ENCODE measurements at regions not wholly inside any gene's neighbourhood (a gene's known extent, or its start where the extent isn't known, plus 50 kb on each side); places are given as distances from the start of the nearest gene placed in this dataset.
"Not testable (repeated sequence)": the region's sequence is repeated elsewhere in the genome, so short reads cannot be mapped to it uniquely, and the experiment has no call there.

GRCh38 chr21:19123525-19123924 is 719.9 kb upstream of the TMPRSS15 start:
- H3K9me3 ChIP-seq (replicated peaks): no peaks in the 10 kb centered on the region
- H3K27ac ChIP-seq: no peak overlapping the region
- no peaks in the 10 kb centered on the region for H3K27me3 ChIP-seq
- no peaks in the 10 kb centered on the region for H3K36me3 ChIP-seq
- no peak overlapping the region for H3K4me3 ChIP-seq
- H3K4me1 ChIP-seq: no peaks in the 10 kb centered on the region
- no peak for DNase-seq

GRCh38 chr21:19124691-19125090 is 721.1 kb upstream of the TMPRSS15 start:
- H3K4me1 ChIP-seq: no peaks in the 10 kb centered on the region
- no peaks in the 10 kb centered on the region for H3K27me3 ChIP-seq
- H3K27ac ChIP-seq: no peak overlapping the region
- no peaks in the 10 kb centered on the region for H3K9me3 ChIP-seq (replicated peaks)
- no peaks in the 10 kb centered on the region for H3K36me3 ChIP-seq
- no peak overlapping the region for H3K4me3 ChIP-seq
- DNase-seq: no peak

DNA sequence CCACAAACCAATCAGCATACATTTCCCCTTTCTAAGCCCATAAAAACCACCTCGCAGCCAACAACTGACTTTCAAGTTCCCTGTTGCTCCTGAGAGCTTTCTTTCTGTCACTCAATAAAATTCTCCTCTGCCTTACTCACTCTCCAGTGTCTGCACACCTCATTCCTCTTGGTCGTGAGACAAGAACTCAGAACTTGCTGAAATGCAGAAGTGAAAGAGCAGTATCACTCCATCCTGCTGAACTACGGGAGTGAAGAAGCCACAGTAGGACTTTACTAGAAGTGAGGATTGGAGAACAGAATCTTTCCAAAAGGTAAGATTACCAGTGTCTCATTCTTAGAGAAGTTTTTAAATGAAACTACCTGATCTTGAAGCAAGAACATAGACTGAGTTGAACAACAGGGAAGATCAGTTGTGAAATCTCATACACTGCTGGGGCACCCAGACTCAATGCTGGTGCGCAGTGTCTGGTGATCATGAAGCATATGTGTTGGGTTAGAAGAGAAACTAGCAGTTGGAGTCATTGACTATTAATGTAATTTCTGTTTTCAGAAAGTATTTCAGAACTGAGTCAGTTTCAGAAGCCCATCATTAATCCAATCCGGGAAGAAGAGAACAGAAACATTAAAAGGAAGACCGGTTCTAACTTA is 726.9 kb upstream of the TMPRSS15 start:
- Histone ChIP-seq H3K4me3 (no peak overlapping the region), H3K4me1 (no peaks in the 10 kb centered on the region), H3K27ac (no peak overlapping the region), H3K27me3 (no peaks in the 10 kb centered on the region), H3K9me3 (replicated peaks) (no peaks in the 10 kb centered on the region), H3K36me3 (no peaks in the 10 kb centered on the region)
- no peak for DNase-seq

- Histone ChIP-seq H3K4me1 (no peaks in the 10 kb centered on the region), H3K27ac (no peak overlapping the region), H3K36me3 (no peaks in the 10 kb centered on the region), H3K4me3 (no peak overlapping the region), H3K9me3 (replicated peaks) (no peaks in the 10 kb centered on the region), H3K27me3 (no peaks in the 10 kb centered on the region)
- DNase-seq: no peak
These were observed 737.9 kb upstream of the TMPRSS15 start for GRCh38 chr21:19141511-19141910.

DNA sequence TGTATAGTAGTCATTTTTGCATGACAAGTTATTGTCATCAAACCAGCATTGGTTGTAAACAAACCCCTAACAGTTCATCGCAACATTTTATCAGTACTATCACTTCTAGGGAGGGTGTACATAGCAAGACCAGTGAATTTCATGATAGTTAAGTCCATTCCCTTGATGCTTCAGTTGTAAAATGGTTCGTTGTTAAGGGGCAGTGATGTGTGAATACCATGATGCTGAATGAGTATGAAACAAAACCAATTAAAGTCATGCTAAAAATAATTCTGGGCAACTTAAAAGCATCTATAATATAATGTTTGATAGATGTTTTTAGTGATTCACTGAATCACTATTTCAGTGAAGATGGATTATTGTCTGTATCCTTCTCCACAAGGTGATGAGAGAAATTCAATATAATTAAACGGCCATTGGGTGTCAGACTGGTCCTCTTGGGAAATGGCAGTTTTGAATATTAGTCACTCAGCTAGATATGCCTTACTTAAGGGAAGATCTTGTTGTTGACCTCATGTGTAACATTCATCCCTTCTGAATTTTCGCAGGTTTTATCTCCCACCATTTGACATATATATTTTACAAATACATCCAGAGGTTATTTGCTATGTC is 742.2 kb upstream of the TMPRSS15 start:
- Histone ChIP-seq H3K4me3 (no peak overlapping the region), H3K27me3 (no peaks in the 10 kb centered on the region), H3K4me1 (no peaks in the 10 kb centered on the region), H3K9me3 (replicated peaks) (no peaks in the 10 kb centered on the region), H3K36me3 (no peaks in the 10 kb centered on the region), H3K27ac (no peak overlapping the region)
- DNase-seq: no peak

- no peaks in the 10 kb centered on the region for H3K36me3 ChIP-seq
- no peaks in the 10 kb centered on the region for H3K4me1 ChIP-seq
- H3K9me3 ChIP-seq (replicated peaks): no peaks in the 10 kb centered on the region
- DNase-seq: no peak
- no peak overlapping the region for H3K27ac ChIP-seq
- no peaks in the 10 kb centered on the region for H3K27me3 ChIP-seq
- H3K4me3 ChIP-seq: no peak overlapping the region
These were observed 744.5 kb upstream of the TMPRSS15 start for GRCh38 chr21:19148056-19148455.

- Histone ChIP-seq H3K27me3 (no peaks in the 10 kb centered on the region), H3K36me3 (no peaks in the 10 kb centered on the region), H3K27ac (no peak overlapping the region), H3K4me1 (no peaks in the 10 kb centered on the region), H3K4me3 (no peak overlapping the region), H3K9me3 (replicated peaks) (no peaks in the 10 kb centered on the region)
- DNase-seq: no peak
These were observed 768.0 kb upstream of the TMPRSS15 start for GRCh38 chr21:19171585-19171984.

GRCh38 chr21:19181604-19182140 is 778.1 kb upstream of the TMPRSS15 start:
- Histone ChIP-seq H3K27me3 (no peaks in the 10 kb centered on the region), H3K9me3 (replicated peaks) (no peaks in the 10 kb centered on the region), H3K4me3 (no peak overlapping the region), H3K4me1 (peaks cover 5% of the 10 kb centered on the region), H3K36me3 (no peaks in the 10 kb centered on the region), H3K27ac (no peak overlapping the region)
- no peak for DNase-seq

DNA sequence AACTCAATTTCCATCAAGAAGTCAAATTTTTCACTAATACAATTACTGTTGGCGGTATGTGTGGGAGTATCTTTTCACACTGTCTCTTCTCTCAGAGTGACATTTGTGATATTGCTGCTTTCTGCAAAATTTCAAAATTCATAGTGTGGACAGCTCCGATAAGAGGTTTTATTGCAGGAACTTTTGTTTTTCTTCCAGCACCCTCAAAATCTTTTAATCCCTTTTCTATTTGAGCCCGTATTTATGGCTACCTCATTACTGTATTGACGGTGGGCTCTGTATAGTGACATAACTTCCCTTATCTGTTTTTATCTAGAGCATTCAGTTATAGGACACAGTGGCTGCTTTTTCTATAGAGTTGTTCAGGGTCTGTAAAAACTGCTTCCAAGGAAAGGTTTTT is 794.4 kb upstream of the TMPRSS15 start:
- H3K4me1 ChIP-seq: peaks cover 14% of the 10 kb centered on the region
- H3K27me3 ChIP-seq: no peaks in the 10 kb centered on the region
- H3K27ac ChIP-seq: peak overlapping the region; percentile 48; the same call in 1 of the 2 replicates
- DNase-seq: no peak
- no peak overlapping the region for H3K4me3 ChIP-seq
- no peaks in the 10 kb centered on the region for H3K9me3 ChIP-seq (replicated peaks)
- H3K36me3 ChIP-seq: no peaks in the 10 kb centered on the region

DNA sequence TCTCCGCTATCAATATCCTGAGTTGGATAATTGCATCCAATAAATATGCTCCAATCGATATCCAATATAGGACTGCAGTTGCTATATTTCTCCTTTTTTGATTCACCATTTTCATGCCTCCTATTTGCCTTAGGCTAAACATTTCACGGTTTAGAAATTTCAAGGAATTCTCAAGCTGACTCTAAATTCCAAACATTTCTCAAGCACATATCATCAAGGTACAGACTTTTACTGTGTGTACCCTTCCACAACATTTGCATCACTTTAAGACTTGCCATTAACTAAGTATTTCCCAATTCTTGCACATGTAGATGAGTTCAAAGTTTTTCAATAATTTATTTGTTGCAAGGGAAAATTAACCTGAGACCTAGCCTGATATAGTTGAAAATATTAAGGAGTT is 795.2 kb upstream of the TMPRSS15 start:
- Histone ChIP-seq H3K9me3 (replicated peaks) (no peaks in the 10 kb centered on the region), H3K27ac (peak overlapping the region; percentile 48; the same call in 1 of the 2 replicates), H3K4me1 (peaks cover 14% of the 10 kb centered on the region), H3K4me3 (no peak overlapping the region), H3K27me3 (no peaks in the 10 kb centered on the region), H3K36me3 (no peaks in the 10 kb centered on the region)
- peak in 1 of 2 experiments; percentile 24 for DNase-seq

GRCh38 chr21:19218163-19218562 is 814.6 kb upstream of the TMPRSS15 start:
- Histone ChIP-seq H3K36me3 (no peaks in the 10 kb centered on the region), H3K4me1 (no peaks in the 10 kb centered on the region), H3K4me3 (no peak overlapping the region), H3K9me3 (replicated peaks) (no peaks in the 10 kb centered on the region), H3K27ac (no peak overlapping the region), H3K27me3 (no peaks in the 10 kb centered on the region)
- DNase-seq: no peak

GRCh38 chr21:19224090-19224489 is 820.5 kb upstream of the TMPRSS15 start:
- H3K4me1 ChIP-seq: no peaks in the 10 kb centered on the region; the same call in 1 of the 2 replicates
- H3K27ac ChIP-seq: no peak overlapping the region
- no peak overlapping the region for H3K4me3 ChIP-seq
- no peak for DNase-seq
- no peaks in the 10 kb centered on the region for H3K9me3 ChIP-seq (replicated peaks)
- H3K27me3 ChIP-seq: no peaks in the 10 kb centered on the region
- no peaks in the 10 kb centered on the region for H3K36me3 ChIP-seq

DNA sequence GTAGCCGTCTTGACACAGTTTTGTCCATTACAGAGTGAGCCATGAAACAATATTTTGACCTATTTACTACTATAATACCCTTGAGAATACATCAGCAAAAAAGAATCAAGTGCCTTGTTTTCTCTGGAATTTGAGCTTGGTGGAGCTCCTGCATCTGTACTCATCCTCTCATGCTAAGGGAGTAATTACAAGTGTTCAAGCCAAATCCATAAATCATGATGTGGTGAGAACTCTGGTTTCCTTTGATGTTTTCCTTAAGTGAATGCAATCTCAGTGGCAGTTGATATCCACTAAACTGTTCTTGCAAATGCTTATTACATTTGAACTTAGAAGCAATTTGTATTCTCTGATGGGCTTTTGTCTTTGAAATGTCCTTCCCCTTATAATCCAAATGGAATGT is 824.6 kb upstream of the TMPRSS15 start:
- H3K27ac ChIP-seq: no peak overlapping the region
- H3K4me3 ChIP-seq: no peak overlapping the region
- no peaks in the 10 kb centered on the region for H3K27me3 ChIP-seq
- DNase-seq: peak in 1 of 2 experiments; percentile 26
- H3K9me3 ChIP-seq (replicated peaks): no peaks in the 10 kb centered on the region
- H3K36me3 ChIP-seq: no peaks in the 10 kb centered on the region
- no peaks in the 10 kb centered on the region; the same call in 1 of the 2 replicates for H3K4me1 ChIP-seq

DNA sequence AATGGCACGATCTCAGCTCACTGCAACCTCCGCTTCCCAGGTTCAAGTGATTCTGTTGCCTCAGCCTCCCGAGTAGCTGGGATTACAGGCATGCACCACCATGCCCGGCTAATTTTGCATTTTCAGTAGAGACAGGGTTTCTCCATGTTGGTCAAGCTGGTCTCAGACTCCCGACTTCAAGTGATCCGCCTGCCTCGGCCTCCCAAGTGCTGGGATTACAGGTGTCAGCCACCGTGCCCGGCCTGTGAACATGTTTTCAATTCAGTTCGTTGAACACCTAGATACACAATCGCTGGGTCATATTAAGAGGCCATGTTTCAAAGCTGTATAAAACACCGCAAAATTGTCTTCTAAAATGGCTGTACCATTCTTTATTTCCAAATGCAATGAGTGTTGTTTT is 830.3 kb upstream of the TMPRSS15 start:
- not testable (repeated sequence) for H3K4me3 ChIP-seq; H3K4me1 ChIP-seq; H3K9me3 ChIP-seq (replicated peaks); H3K36me3 ChIP-seq; H3K27ac ChIP-seq; H3K27me3 ChIP-seq; DNase-seq

DNA sequence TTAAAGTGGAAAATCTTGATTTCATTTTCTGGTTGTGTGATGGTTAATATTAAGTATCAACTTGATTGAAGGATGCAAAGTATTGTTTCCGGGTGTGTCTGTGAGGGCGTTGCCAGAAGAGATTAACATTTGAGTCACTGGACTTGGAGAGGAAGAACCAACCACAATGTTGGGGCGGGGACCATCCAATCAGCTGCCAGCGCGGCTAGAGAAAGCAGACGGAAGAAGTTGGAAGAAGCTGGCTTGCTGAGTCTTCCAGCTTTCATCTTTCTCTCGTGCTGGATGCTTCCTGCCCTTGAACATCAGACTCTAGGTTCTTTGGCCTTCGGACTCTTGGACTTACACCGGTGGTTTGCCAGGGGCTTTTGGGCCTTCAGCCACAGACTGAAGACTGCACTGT is 832.6 kb upstream of the TMPRSS15 start:
- Histone ChIP-seq H3K27ac (no peak overlapping the region), H3K4me3 (no peak overlapping the region), H3K9me3 (replicated peaks) (no peaks in the 10 kb centered on the region), H3K4me1 (no peaks in the 10 kb centered on the region), H3K36me3 (no peaks in the 10 kb centered on the region), H3K27me3 (no peaks in the 10 kb centered on the region)
- no peak for DNase-seq

- Histone ChIP-seq H3K27me3 (no peaks in the 10 kb centered on the region), H3K9me3 (replicated peaks) (no peaks in the 10 kb centered on the region), H3K4me3 (no peak overlapping the region), H3K27ac (no peak overlapping the region), H3K4me1 (no peaks in the 10 kb centered on the region), H3K36me3 (no peaks in the 10 kb centered on the region)
- DNase-seq: no peak
These were observed 834.0 kb upstream of the TMPRSS15 start for GRCh38 chr21:19237608-19238007.
